HepG2 (cell line): ENCODE measurements at regions not wholly inside any gene's neighbourhood (a gene's known extent, or its start where the extent isn't known, plus 50 kb on each side); places are given as distances from the start of the nearest gene placed in this dataset.

Experiments used
- ATAC-seq: fragments of 200-7000 bp; cut with Tn5 transposase; 3 replicates; pipeline ENCODE4 v1.9.1; 2020; ENCODE audit warnings: mild to moderate bottlenecking, moderate library complexity
- BruUV-seq: library from RNA; stranded (reverse); fragments of 400-500 nt; replicated peaks from 2 replicates; lab custom pipeline; 2021; lab: Mats Ljungman, UMichigan
- CTCF ChIA-PET: fragments of 300-600 bp; formaldehyde crosslinking; extraction: SDS; loops from one replicate; lab custom pipeline; 2021; ENCODE audit warnings: low total read pairs, inconsistent platforms, low intra/inter-chr PET ratio; lab: Yijun Ruan, JAX
- POLR2A ChIA-PET: fragments of 350-600 bp; sonication (Branson Sonifier 250); formaldehyde crosslinking; loops from one replicate; lab custom pipeline; 2020; ENCODE audit warnings: antibody characterized with exemption, inconsistent platforms; lab: Yijun Ruan, JAX
- DNase-seq: peaks from one replicate; pipeline ENCODE4 v3.0.0-alpha.2; 2015; ENCODE audit warnings: low spot score
- FAIRE-seq: peaks from 3 replicates; lab custom pipeline; 2011; peaks lifted over from hg19 to GRCh38; lab: Jason Lieb, UNC
- H2AFZ ChIP-seq: one replicate; pipeline ENCODE4 v1.6.1; 2011; ENCODE audit warnings: low read length, inconsistent platforms
- H3K27ac ChIP-seq: fragments of 300-600 bp; 3 replicates; pipeline ENCODE4 v1.8.0; 2011; ENCODE audit warnings: mixed run types, mild to moderate bottlenecking, mixed read lengths, low read length, inconsistent platforms; ENCODE audit not compliant: insufficient read depth; ENCODE audit errors: extremely low read length
- H3K27me3 ChIP-seq, 2 experiments: fragments of 200-600 bp in 1 of 2; 2 replicates in 1 of 2; 3 replicates in 1 of 2; pipeline versions ENCODE4 v1.6.0 to v1.8.0; 2011; ENCODE audit warnings: low read length in 2 of 2, mild to moderate bottlenecking in 2 of 2, moderate library complexity in 2 of 2, inconsistent platforms in 1 of 2; ENCODE audit not compliant: insufficient read depth in 2 of 2, control insufficient read depth in 1 of 2
- H3K36me3 ChIP-seq, 2 experiments: fragments of 200-600 bp in 1 of 2; replicated peaks in 1 of 2; 2 replicates in 1 of 2; 3 replicates in 1 of 2; pipeline versions ENCODE4 v1.5.1 to v1.8.0; 2011; ENCODE audit warnings: low read length in 2 of 2, inconsistent platforms in 1 of 2; ENCODE audit not compliant: insufficient read depth in 2 of 2, control insufficient read depth in 1 of 2
- H3K4me1 ChIP-seq: 2 replicates; pipeline ENCODE4 v1.5.1; 2012; ENCODE audit warnings: low read length, inconsistent platforms; ENCODE audit not compliant: insufficient read depth
- H3K4me2 ChIP-seq: 2 replicates; pipeline ENCODE4 v1.6.0; 2011; ENCODE audit warnings: low read depth, low read length, inconsistent platforms
- H3K4me3 ChIP-seq, 3 experiments: fragments of 200-600 bp in 1 of 3; sonication (generic), shearing (Covaris generic) in 1 of 3; replicated peaks in 1 of 3; 2 replicates each; pipeline ENCODE4 v1.5.1; 2011 to 2016; ENCODE audit warnings: low read length in 3 of 3, inconsistent platforms in 2 of 3, low read depth in 2 of 3, mild to moderate bottlenecking in 2 of 3, control low read depth in 1 of 3, mixed read lengths in 1 of 3; ENCODE audit not compliant: insufficient read depth in 1 of 3
- H3K79me2 ChIP-seq: one replicate; pipeline ENCODE4 v1.6.1; 2011; ENCODE audit warnings: low read length, inconsistent platforms; ENCODE audit not compliant: insufficient read depth
- H3K9ac ChIP-seq: 2 replicates; pipeline ENCODE4 v1.6.0; 2011; ENCODE audit warnings: mild to moderate bottlenecking, low read depth, low read length, inconsistent platforms; ENCODE audit not compliant: insufficient read depth
- H3K9me3 ChIP-seq: 2 replicates; pipeline ENCODE4 v1.5.1; 2012; ENCODE audit warnings: mild to moderate bottlenecking, low read length
- H4K20me1 ChIP-seq: 2 replicates; pipeline ENCODE4 v1.6.0; 2011; ENCODE audit warnings: inconsistent platforms, mild to moderate bottlenecking, low read length, moderate library complexity; ENCODE audit not compliant: insufficient read depth
- HMGXB3 ChIP-seq: sonication (generic); formaldehyde crosslinking; IDR thresholded peaks from 2 replicates; pipeline ENCODE4 v1.4.0; 2020; ENCODE audit warnings: missing genetic modification reagents, borderline replicate concordance
- HNRNPK ChIP-seq: fragments of 200-400 bp; formaldehyde crosslinking; IDR thresholded peaks from 2 replicates; pipeline ENCODE4 v1.6.1; 2018; ENCODE audit warnings: low read length, low read depth, moderate library complexity, mild to moderate bottlenecking; ENCODE audit not compliant: poor library complexity, severe bottlenecking
- NONO ChIP-seq, 2 experiments: fragments of 450-650 bp in 1 of 2; sonication (generic) in 1 of 2; formaldehyde crosslinking in 1 of 2; IDR thresholded peaks in 1 of 2; conservative IDR thresholded peaks in 1 of 2; 2 replicates each; pipeline versions ENCODE4 v1.6.1 to v1.8.0; 2017 to 2022; ENCODE audit warnings: mild to moderate bottlenecking in 1 of 2, missing genetic modification reagents in 1 of 2, moderate library complexity in 1 of 2
- PHF5A ChIP-seq: IDR thresholded peaks from one replicate; pipeline ENCODE4 v1.6.1; 2018; ENCODE audit warnings: low read depth, missing genetic modification reagents; ENCODE audit not compliant: unreplicated experiment
- TARDBP ChIP-seq: sonication (generic); formaldehyde crosslinking; IDR thresholded peaks from 2 replicates; pipeline ENCODE4 v1.8.0; 2022; ENCODE audit warnings: mild to moderate bottlenecking, missing genetic modification reagents
- TFDP2 ChIP-seq: sonication (generic); formaldehyde crosslinking; IDR thresholded peaks from 2 replicates; pipeline ENCODE4 v1.4.0; 2020; ENCODE audit warnings: missing genetic modification reagents
- ZNF569 ChIP-seq: sonication (generic); formaldehyde crosslinking; IDR thresholded peaks from 2 replicates; pipeline ENCODE4 v1.5.0; 2020; ENCODE audit warnings: mild to moderate bottlenecking, missing genetic modification reagents, moderate library complexity, borderline replicate concordance
- WGBS: methylation state at CpG from one replicate; pipeline ENCODE4 v1.1.6; 2017; ENCODE audit warnings: low lambda C conversion rate; 5-methylcytosine and 5-hydroxymethylcytosine counted together
- in situ Hi-C: cut with HindIII; loops from 2 replicates; pipeline ENCODE4 v1.10.0; 2017; ENCODE audit warnings: low pct_unique_long_range_greater_than_20kb; ENCODE audit not compliant: extremely low pct_ligation_motif_present
- intact Hi-C: fragments of 100-400 bp; cut with micrococcal nuclease; formaldehyde crosslinking; loops from one replicate; pipeline ENCODE4 v1.10.0; 2022; ENCODE audit not compliant: unreplicated experiment

GRCh38 chr6:125377621-125378020 lies 75.9 kb upstream of the HDDC2 start (continued):
- TF ChIP-seq PHF5A (CRISPR knock-in tag) (no peak), HMGXB3 (CRISPR knock-in tag) (no peak), TFDP2 (CRISPR knock-in tag) (no peak)

- Histone ChIP-seq H4K20me1 (no peaks in the 10 kb centered on the region), H3K27me3 (peaks cover 1 to 5% of the 10 kb centered on the region in 2 experiments; a peak in 3 of 5 replicates), H3K4me1 (no peaks in the 10 kb centered on the region), H3K36me3 (no peaks in the 10 kb centered on the region), H3K79me2 (no peaks in the 10 kb centered on the region), H3K4me2 (no peak overlapping the region), H3K4me3 (no peak overlapping the region), H2AFZ (no peak overlapping the region), H3K9me3 (no peaks in the 10 kb centered on the region), H3K9ac (no peak overlapping the region), H3K27ac (no peak overlapping the region)
- ATAC-seq (no peak), FAIRE-seq (no peak), DNase-seq (no peak)
- POLR2A ChIA-PET = no interaction called here
- intact Hi-C loops (no loop called here), in situ Hi-C loops (no loop called here)
- CTCF ChIA-PET = no interaction called here
- TF ChIP-seq NONO (IDR thresholded peaks at IDR 0.05) (no peak), NONO (CRISPR knock-in tag; conservative IDR thresholded peaks at IDR 0.05) (no peak), ZNF569 (no peak), TARDBP (no peak), HNRNPK (peak; percentile 37)
- no TSS peak for BruUV-seq
- 27% methylated on average over 4 of the region's 4 CpGs for WGBS
These were observed 77.4 kb upstream of the HDDC2 start for GRCh38 chr6:125379174-125379573.
